Cardiac muscle cell (in vitro differentiated cells and primary cell): ENCODE measurements at regions not wholly inside any gene's neighbourhood (a gene's known extent, or its start where the extent isn't known, plus 50 kb on each side); places are given as distances from the start of the nearest gene placed in this dataset.

Source experiments
- DNase-seq, 2 donors: peaks; one replicate each; pipeline versions ENCODE4 v3.0.0 to v3.0.0-alpha.2; 2010 to 2017; ENCODE audit warnings: low read depth in 1 of 2, low spot score in 1 of 2
- H3K27ac ChIP-seq: fragments of 200-600 bp; sonication (generic); 2 replicates; pipeline ENCODE4 v1.5.1; 2016
- H3K27me3 ChIP-seq: fragments of 200-600 bp; sonication (generic); 2 replicates; pipeline ENCODE4 v1.6.0; 2016; ENCODE audit warnings: control low read depth
- H3K36me3 ChIP-seq: fragments of 200-600 bp; sonication (generic); 2 replicates; pipeline ENCODE4 v1.5.1; 2016; ENCODE audit warnings: control low read depth
- H3K4me1 ChIP-seq: fragments of 200-600 bp; sonication (generic); 2 replicates; pipeline ENCODE4 v1.8.1; 2017; ENCODE audit warnings: low read depth, mild to moderate bottlenecking, mixed run types
- H3K4me3 ChIP-seq: fragments of 200-600 bp; sonication (generic); 2 replicates; pipeline ENCODE4 v1.5.1; 2016; ENCODE audit warnings: mild to moderate bottlenecking
- H3K9me3 ChIP-seq: fragments of 200-600 bp; sonication (generic); 2 replicates; pipeline ENCODE4 v1.5.1; 2017; ENCODE audit warnings: low read depth, mild to moderate bottlenecking, control low read depth
- CTCF ChIP-seq: IDR thresholded peaks from 2 replicates; pipeline ENCODE4 v1.5.1; 2012; ENCODE audit warnings: low read depth, mild to moderate bottlenecking, low read length

- no peak for TF ChIP-seq CTCF
- DNase-seq: no peak
Measured at GRCh38 chr2:16411788-16412187, 253.8 kb downstream of the CYRIA start.

GRCh38 chr2:16409849-16410248 is 255.8 kb downstream of the CYRIA start:
- H3K9me3 ChIP-seq: no peaks in the 10 kb centered on the region
- H3K27ac ChIP-seq: no peak overlapping the region
- H3K36me3 ChIP-seq: no peaks in the 10 kb centered on the region
- H3K27me3 ChIP-seq: no peaks in the 10 kb centered on the region
- TF ChIP-seq CTCF: no peak
- no peak for DNase-seq
- H3K4me3 ChIP-seq: no peak overlapping the region
- H3K4me1 ChIP-seq: peaks cover 56% of the 10 kb centered on the region

More at GRCh38 chr2:16411788-16412187, 253.8 kb downstream of the CYRIA start:
- Histone ChIP-seq H3K27me3 (no peaks in the 10 kb centered on the region), H3K4me3 (no peak overlapping the region), H3K27ac (no peak overlapping the region), H3K4me1 (peaks cover 38% of the 10 kb centered on the region), H3K36me3 (no peaks in the 10 kb centered on the region), H3K9me3 (no peaks in the 10 kb centered on the region)

GRCh38 chr2:16409006-16409390 is 256.6 kb downstream of the CYRIA start:
- no peak overlapping the region for H3K27ac ChIP-seq
- no peaks in the 10 kb centered on the region for H3K36me3 ChIP-seq
- no peak for TF ChIP-seq CTCF
- H3K4me3 ChIP-seq: no peak overlapping the region
- no peaks in the 10 kb centered on the region for H3K9me3 ChIP-seq
- no peak for DNase-seq
- peaks cover 57% of the 10 kb centered on the region for H3K4me1 ChIP-seq
- no peaks in the 10 kb centered on the region for H3K27me3 ChIP-seq

GRCh38 chr2:16408331-16409005 is 257.2 kb downstream of the CYRIA start:
- H3K9me3 ChIP-seq: no peaks in the 10 kb centered on the region
- H3K4me1 ChIP-seq: peaks cover 52% of the 10 kb centered on the region
- H3K36me3 ChIP-seq: no peaks in the 10 kb centered on the region
- no peaks in the 10 kb centered on the region for H3K27me3 ChIP-seq
- TF ChIP-seq CTCF: no peak
- no peak overlapping the region for H3K4me3 ChIP-seq
- H3K27ac ChIP-seq: no peak overlapping the region
- DNase-seq: peak in 1 of 2 donors; percentile 37

- Histone ChIP-seq H3K36me3 (no peaks in the 10 kb centered on the region), H3K4me3 (no peak overlapping the region), H3K27me3 (no peaks in the 10 kb centered on the region), H3K4me1 (peaks cover 42% of the 10 kb centered on the region), H3K27ac (peak overlapping the region; percentile 94), H3K9me3 (no peaks in the 10 kb centered on the region)
- peak in 1 of 2 donors; percentile 45 for DNase-seq
- TF ChIP-seq CTCF: no peak
Measured at GRCh38 chr2:16407358-16407757, 258.3 kb downstream of the CYRIA start.
